A673 (cell line): ENCODE measurements at regions not wholly inside any gene's neighbourhood (a gene's known extent, or its start where the extent isn't known, plus 50 kb on each side); places are given as distances from the start of the nearest gene placed in this dataset.
"Not testable (repeated sequence)": the region's sequence is repeated elsewhere in the genome, so short reads cannot be mapped to it uniquely, and the experiment has no call there.

Experiments
- CTCF ChIP-seq: fragments of 300-800, 200-600 bp; sonication (generic); conservative IDR thresholded peaks from 2 replicates; pipeline ENCODE4 v1.5.1; 2017; ENCODE audit warnings: low read depth, mild to moderate bottlenecking, antibody characterized with exemption, low read length, moderate library complexity, mixed read lengths
- EZH2 ChIP-seq: fragments of 200-600 bp; sonication (generic); IDR thresholded peaks from 2 replicates; pipeline ENCODE4 v1.6.1; 2017; ENCODE audit warnings: borderline replicate concordance, low read depth, mild to moderate bottlenecking, mixed read lengths, antibody characterized with exemption, low read length; ENCODE audit not compliant: poor library complexity, severe bottlenecking

GRCh38 chr7:51393003-51393402, 76.4 kb upstream of the COBL start:
- not testable (repeated sequence) for TF ChIP-seq CTCF, EZH2
